ENCODE measurements at regions not wholly inside any gene's neighbourhood (a gene's known extent, or its start where the extent isn't known, plus 50 kb on each side); places are given as distances from the start of the nearest gene placed in this dataset.

- TF ChIP-seq NR3C1 (IDR thresholded peaks at IDR 0.05): no peak
- no peak for TF ChIP-seq RCOR1 (IDR thresholded peaks at IDR 0.05; ENCODE audit: low read depth, low read length)
- TF ChIP-seq RAD21 (conservative IDR thresholded peaks at IDR 0.05 in 1 of 2, IDR thresholded peaks at IDR 0.05 in 1 of 2): no peak
- no peak for TF ChIP-seq POLR2AphosphoS2 (conservative IDR thresholded peaks at IDR 0.05; ENCODE audit: low read length)
- no peak for TF ChIP-seq HMGXB4 (CRISPR knock-in tag; IDR thresholded peaks at IDR 0.05; ENCODE audit: borderline replicate concordance)
- no peak for TF ChIP-seq HOXA7 (CRISPR knock-in tag; IDR thresholded peaks at IDR 0.05)
- no peak for TF ChIP-seq ELK1 (IDR thresholded peaks at IDR 0.05; ENCODE audit: low read depth, low read length)
- TF ChIP-seq NFE2L2 (conservative IDR thresholded peaks at IDR 0.05; ENCODE audit: low read length): no peak
- Histone ChIP-seq H3K9me3 (no peaks in the 10 kb centered on the region), H3K4me1 (no peaks in the 10 kb centered on the region), H3K4me2 (no peak overlapping the region), H3K4me3 (no peak overlapping the region), H3K27ac (no peak overlapping the region)
- 5% methylated on average over 7 of the region's 7 CpGs for WGBS (ENCODE audit: missing lambda C conversion rate)
- ATAC-seq (no peak), DNase-seq (ENCODE audit: low read depth in 1 of 2, low spot score in 1 of 2) (no peak), FAIRE-seq (no peak)
- POLR2A ChIA-PET: no interaction called here
- CTCF ChIA-PET: interaction anchor here (2.8 kb wide), 1 partner anchor 9 kb away, joined by 9 read pairs; no protein-coding TSS in a partner anchor
These were observed 94.4 kb downstream of the MIS18A start for GRCh38 chr21:32184485-32184884.

- Histone ChIP-seq H3K4me1 (no peaks in the 10 kb centered on the region), H3K4me3 (no peak overlapping the region), H3K4me2 (no peak overlapping the region), H3K9me3 (no peaks in the 10 kb centered on the region), H3K27ac (no peak overlapping the region)
- WGBS (ENCODE audit: missing lambda C conversion rate): 50% methylated on average over 1 of the region's 5 CpGs
- DNase-seq (ENCODE audit: low read depth in 1 of 2, low spot score in 1 of 2): no peak
- CTCF ChIA-PET: no interaction called here
- no peak for ATAC-seq
- no peak for FAIRE-seq
- POLR2A ChIA-PET: no interaction called here
- TF ChIP-seq PHF8 (IDR thresholded peaks at IDR 0.05; ENCODE audit: borderline replicate concordance, low read depth): no peak
- no peak for TF ChIP-seq ZFP36 (IDR thresholded peaks at IDR 0.05; ENCODE audit: borderline replicate concordance, partially characterized antibody)
- no peak for TF ChIP-seq CEBPB (IDR thresholded peaks at IDR 0.05)
These were observed 94.8 kb downstream of the MIS18A start for GRCh38 chr21:32184065-32184464.

- Histone ChIP-seq H3K4me3 (no peak overlapping the region), H3K27ac (no peak overlapping the region), H3K9me3 (no peaks in the 10 kb centered on the region), H3K4me1 (no peaks in the 10 kb centered on the region), H3K4me2 (no peak overlapping the region)
- no peak for FAIRE-seq
- ChIA-PET CTCF (no interaction called here), POLR2A (no interaction called here)
- TF ChIP-seq HMGXB4 (CRISPR knock-in tag; IDR thresholded peaks at IDR 0.05; ENCODE audit: borderline replicate concordance) (no peak), RFX5 (IDR thresholded peaks at IDR 0.05) (no peak), ZNF302 (CRISPR knock-in tag; IDR thresholded peaks at IDR 0.05) (no peak), FOSB (CRISPR knock-in tag; IDR thresholded peaks at IDR 0.05) (no peak), RAD21 (conservative IDR thresholded peaks at IDR 0.05 in 1 of 2, IDR thresholded peaks at IDR 0.05 in 1 of 2) (no peak), CHD4 (IDR thresholded peaks at IDR 0.05; ENCODE audit: borderline replicate concordance) (no peak), HOXB13 (CRISPR knock-in tag; IDR thresholded peaks at IDR 0.05; ENCODE audit: low read depth) (no peak), HOXB5 (CRISPR knock-in tag; IDR thresholded peaks at IDR 0.05) (no peak), MAFK (IDR thresholded peaks at IDR 0.05; ENCODE audit: partially characterized antibody) (no peak), CBX2 (IDR thresholded peaks at IDR 0.05; ENCODE audit: borderline replicate concordance, low read depth) (no peak), MAZ (IDR thresholded peaks at IDR 0.05; ENCODE audit: borderline replicate concordance, low read depth, low read length) (no peak)
- ATAC-seq: no peak
- DNase-seq (ENCODE audit: low read depth in 1 of 2, low spot score in 1 of 2): no peak
These were observed 95.5 kb downstream of the MIS18A start for GRCh38 chr21:32183396-32183795.

Measured in A549 (cell line).